OCI-LY7 (cell line): ENCODE measurements at regions not wholly inside any gene's neighbourhood (a gene's known extent, or its start where the extent isn't known, plus 50 kb on each side); places are given as distances from the start of the nearest gene placed in this dataset.

Experiments used
- BruUV-seq: library from RNA; stranded (reverse); fragments of 400-500 nt; replicated peaks from 2 replicates; lab custom pipeline; 2021; lab: Mats Ljungman, UMichigan
- CTCF ChIA-PET: fragments of 300-600 bp; sonication (Branson Sonifier 250); formaldehyde crosslinking; loops from one replicate; lab custom pipeline; 2022; ENCODE audit warnings: antibody characterized with exemption; ENCODE audit not compliant: unreplicated experiment; lab: Charles Lee
- POLR2A ChIA-PET: fragments of 300-600 bp; sonication (Branson Sonifier 250); formaldehyde crosslinking; loops from one replicate; lab custom pipeline; 2022; ENCODE audit warnings: antibody characterized with exemption; lab: Charles Lee
- DNase-seq: peaks from one replicate; pipeline ENCODE4 v3.0.0-alpha.2; 2015; ENCODE audit warnings: low spot score
- H2AFZ ChIP-seq: fragments of 200-600 bp; sonication (generic), shearing (Covaris generic); 2 replicates; pipeline ENCODE4 v1.6.1; 2014; ENCODE audit warnings: mild to moderate bottlenecking, antibody characterized with exemption, low read length, moderate library complexity
- H3K27ac ChIP-seq: fragments of 200-600 bp; sonication (generic); 2 replicates; pipeline ENCODE4 v1.5.1; 2014; ENCODE audit warnings: mixed run types, low read depth, mild to moderate bottlenecking, moderate library complexity, low read length, inconsistent platforms; ENCODE audit not compliant: poor library complexity, severe bottlenecking
- H3K36me3 ChIP-seq: fragments of 200-600 bp; sonication (generic); 2 replicates; pipeline ENCODE4 v1.6.1; 2014; ENCODE audit warnings: mild to moderate bottlenecking, antibody characterized with exemption, low read length, moderate library complexity, mixed read lengths; ENCODE audit not compliant: insufficient read depth
- H3K4me1 ChIP-seq: fragments of 200-600 bp; sonication (generic); 2 replicates; pipeline ENCODE4 v1.5.1; 2014; ENCODE audit warnings: mild to moderate bottlenecking, low read length; ENCODE audit not compliant: insufficient read depth, poor library complexity, severe bottlenecking
- H3K4me2 ChIP-seq: fragments of 200-600 bp; sonication (generic); 2 replicates; pipeline ENCODE4 v1.6.1; 2014; ENCODE audit warnings: mild to moderate bottlenecking, low read length
- H3K4me3 ChIP-seq: fragments of 200-600 bp; sonication (generic); 2 replicates; pipeline ENCODE4 v1.5.1; 2014; ENCODE audit warnings: mild to moderate bottlenecking, low read depth, low read length; ENCODE audit not compliant: poor library complexity, severe bottlenecking
- H3K79me2 ChIP-seq: fragments of 200-600 bp; sonication (generic); 2 replicates; pipeline ENCODE4 v1.6.1; 2016; ENCODE audit warnings: low read depth, mild to moderate bottlenecking, low read length, moderate library complexity, mixed read lengths; ENCODE audit not compliant: insufficient read depth
- H3K9me2 ChIP-seq: fragments of 200-600 bp; sonication (generic); 2 replicates; pipeline ENCODE4 v1.6.1; 2016; ENCODE audit warnings: mild to moderate bottlenecking, low read length, mixed read lengths; ENCODE audit not compliant: insufficient read depth
- H3K9me3 ChIP-seq: fragments of 200-600 bp; sonication (generic); 2 replicates; pipeline ENCODE4 v1.6.1; 2014; ENCODE audit warnings: mild to moderate bottlenecking, mixed run types, low read length, mixed read lengths
- H4K20me1 ChIP-seq: fragments of 200-600 bp; sonication (generic); 2 replicates; pipeline ENCODE4 v1.6.1; 2014; ENCODE audit warnings: mild to moderate bottlenecking, antibody characterized with exemption, low read length, moderate library complexity, mixed read lengths; ENCODE audit not compliant: insufficient read depth
- EZH2phosphoT487 ChIP-seq: fragments of 200-600 bp; sonication (generic); IDR thresholded peaks from 2 replicates; pipeline ENCODE4 v1.6.1; 2018; ENCODE audit warnings: low read depth, borderline replicate concordance, mild to moderate bottlenecking, mixed run types, antibody characterized with exemption, low read length, moderate library complexity, mixed read lengths
- intact Hi-C: fragments of 100-400 bp; cut with micrococcal nuclease; formaldehyde crosslinking; loops from one replicate; pipeline ENCODE4 v1.10.0; 2022; ENCODE audit not compliant: unreplicated experiment
- TF ChIP-seq, protein P1 (sequence below): fragments of 200-600 bp; sonication (generic); conservative IDR thresholded peaks from 2 replicates; pipeline ENCODE4 v1.5.1; 2014; ENCODE audit warnings: mild to moderate bottlenecking, antibody characterized with exemption, low read length, moderate library complexity, mixed read lengths

DNA sequence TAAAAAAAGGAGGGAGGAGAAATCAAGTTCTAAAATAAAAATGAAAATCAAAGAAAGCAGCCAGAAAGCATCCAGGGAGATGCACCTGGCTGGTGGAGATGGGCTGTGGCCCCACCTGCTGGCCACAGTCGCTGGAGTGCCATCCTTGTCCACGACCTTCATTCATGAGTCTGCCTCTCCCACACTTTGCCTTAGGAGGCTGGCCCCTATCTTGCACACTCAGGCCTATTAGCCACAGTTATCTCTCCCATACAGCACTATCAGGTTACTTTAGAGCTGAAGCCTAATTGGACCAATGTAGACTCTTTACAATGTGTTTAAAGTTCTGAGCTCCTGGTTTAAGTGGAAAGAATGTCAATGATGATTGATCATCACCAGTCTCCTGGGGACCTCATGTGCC, 392.0 kb upstream of the RORA start:
- Histone ChIP-seq H3K9me2 (no peaks in the 10 kb centered on the region), H3K36me3 (no peaks in the 10 kb centered on the region), H3K4me2 (no peak overlapping the region), H3K79me2 (no peaks in the 10 kb centered on the region), H3K9me3 (no peaks in the 10 kb centered on the region), H4K20me1 (no peaks in the 10 kb centered on the region), H3K27ac (no peak overlapping the region), H3K4me3 (no peak overlapping the region), H2AFZ (no peak overlapping the region), H3K4me1 (no peaks in the 10 kb centered on the region)
- ChIA-PET POLR2A (no interaction called here), CTCF (no interaction called here)
- no peak for TF ChIP-seq EZH2phosphoT487
- TF ChIP-seq, protein P1, sequence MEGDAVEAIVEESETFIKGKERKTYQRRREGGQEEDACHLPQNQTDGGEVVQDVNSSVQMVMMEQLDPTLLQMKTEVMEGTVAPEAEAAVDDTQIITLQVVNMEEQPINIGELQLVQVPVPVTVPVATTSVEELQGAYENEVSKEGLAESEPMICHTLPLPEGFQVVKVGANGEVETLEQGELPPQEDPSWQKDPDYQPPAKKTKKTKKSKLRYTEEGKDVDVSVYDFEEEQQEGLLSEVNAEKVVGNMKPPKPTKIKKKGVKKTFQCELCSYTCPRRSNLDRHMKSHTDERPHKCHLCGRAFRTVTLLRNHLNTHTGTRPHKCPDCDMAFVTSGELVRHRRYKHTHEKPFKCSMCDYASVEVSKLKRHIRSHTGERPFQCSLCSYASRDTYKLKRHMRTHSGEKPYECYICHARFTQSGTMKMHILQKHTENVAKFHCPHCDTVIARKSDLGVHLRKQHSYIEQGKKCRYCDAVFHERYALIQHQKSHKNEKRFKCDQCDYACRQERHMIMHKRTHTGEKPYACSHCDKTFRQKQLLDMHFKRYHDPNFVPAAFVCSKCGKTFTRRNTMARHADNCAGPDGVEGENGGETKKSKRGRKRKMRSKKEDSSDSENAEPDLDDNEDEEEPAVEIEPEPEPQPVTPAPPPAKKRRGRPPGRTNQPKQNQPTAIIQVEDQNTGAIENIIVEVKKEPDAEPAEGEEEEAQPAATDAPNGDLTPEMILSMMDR: peak; percentile 62
- DNase-seq: peak; percentile 1
- intact Hi-C loops: no loop called here
- BruUV-seq: no TSS peak

DNA sequence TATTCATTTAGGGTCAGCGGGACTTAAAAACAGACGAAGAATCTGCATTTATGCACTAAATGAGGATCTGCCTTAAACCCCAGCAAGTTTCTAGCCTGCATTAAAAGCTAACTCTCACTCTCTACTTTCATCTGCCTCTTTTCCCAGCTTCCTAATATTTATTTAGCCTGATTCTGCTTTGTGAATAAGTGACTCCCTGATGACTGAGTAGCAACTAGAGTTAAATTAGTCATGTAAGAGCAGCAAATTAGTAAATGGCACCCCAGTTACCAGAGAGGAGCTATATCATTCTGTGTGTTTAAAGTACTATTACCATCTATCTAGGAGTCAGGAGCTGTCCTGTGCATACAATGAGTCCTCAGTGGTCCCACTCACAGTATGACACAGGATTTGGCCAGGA, 391.0 kb upstream of the RORA start:
- Histone ChIP-seq H4K20me1 (no peaks in the 10 kb centered on the region), H3K9me2 (no peaks in the 10 kb centered on the region), H3K4me2 (no peak overlapping the region), H3K9me3 (no peaks in the 10 kb centered on the region), H3K4me3 (no peak overlapping the region), H3K4me1 (no peaks in the 10 kb centered on the region), H2AFZ (no peak overlapping the region), H3K27ac (no peak overlapping the region), H3K36me3 (no peaks in the 10 kb centered on the region), H3K79me2 (no peaks in the 10 kb centered on the region)
- CTCF ChIA-PET: no interaction called here
- intact Hi-C loops: no loop called here
- BruUV-seq: no TSS peak
- no peak for DNase-seq
- TF ChIP-seq, protein P1: no peak
- no peak for TF ChIP-seq EZH2phosphoT487
- POLR2A ChIA-PET: no interaction called here

DNA sequence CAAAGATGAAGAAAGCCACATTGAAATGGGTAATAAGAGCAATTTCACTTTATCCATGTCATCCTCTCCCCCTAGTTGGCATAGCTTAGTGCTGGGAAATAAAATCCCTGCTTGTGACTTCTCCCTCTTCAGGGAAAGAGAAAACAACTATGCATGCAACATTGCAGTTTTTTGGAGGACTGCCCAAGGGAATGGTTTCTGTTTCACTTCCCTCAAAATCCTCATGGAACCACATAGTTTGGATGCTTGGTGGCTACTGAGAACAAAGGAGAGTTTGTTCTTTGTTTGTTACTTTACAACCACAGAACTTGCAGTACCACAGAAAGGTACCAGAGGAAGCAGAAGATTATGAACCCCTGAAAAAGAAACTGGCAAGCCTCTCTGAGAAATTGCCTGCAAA, 384.6 kb upstream of the RORA start:
- no peak for DNase-seq
- Histone ChIP-seq H4K20me1 (no peaks in the 10 kb centered on the region), H3K4me2 (no peak overlapping the region), H3K4me1 (no peaks in the 10 kb centered on the region), H3K9me2 (no peaks in the 10 kb centered on the region), H3K27ac (no peak overlapping the region), H3K36me3 (no peaks in the 10 kb centered on the region), H3K4me3 (no peak overlapping the region), H3K79me2 (no peaks in the 10 kb centered on the region), H3K9me3 (no peaks in the 10 kb centered on the region), H2AFZ (no peak overlapping the region)
- no peak for TF ChIP-seq EZH2phosphoT487
- TF ChIP-seq, protein P1: no peak
- intact Hi-C loops: no loop called here
- ChIA-PET CTCF (no interaction called here), POLR2A (no interaction called here)
- BruUV-seq: no TSS peak
